ENCODE measurements at regions not wholly inside any gene's neighbourhood (a gene's known extent, or its start where the extent isn't known, plus 50 kb on each side); places are given as distances from the start of the nearest gene placed in this dataset.

GRCh38 chr9:120324461-120324860, 255.5 kb downstream of the CDK5RAP2 start:
- TF ChIP-seq CTCF (conservative IDR thresholded peaks at IDR 0.05; ENCODE audit: low read depth, low read length) (no peak), EZH2 (IDR thresholded peaks at IDR 0.05; ENCODE audit: borderline replicate concordance, low read depth, low read length, poor library complexity, severe bottlenecking) (no peak)
